ENCODE measurements at regions not wholly inside any gene's neighbourhood (a gene's known extent, or its start where the extent isn't known, plus 50 kb on each side); places are given as distances from the start of the nearest gene placed in this dataset.

DNA sequence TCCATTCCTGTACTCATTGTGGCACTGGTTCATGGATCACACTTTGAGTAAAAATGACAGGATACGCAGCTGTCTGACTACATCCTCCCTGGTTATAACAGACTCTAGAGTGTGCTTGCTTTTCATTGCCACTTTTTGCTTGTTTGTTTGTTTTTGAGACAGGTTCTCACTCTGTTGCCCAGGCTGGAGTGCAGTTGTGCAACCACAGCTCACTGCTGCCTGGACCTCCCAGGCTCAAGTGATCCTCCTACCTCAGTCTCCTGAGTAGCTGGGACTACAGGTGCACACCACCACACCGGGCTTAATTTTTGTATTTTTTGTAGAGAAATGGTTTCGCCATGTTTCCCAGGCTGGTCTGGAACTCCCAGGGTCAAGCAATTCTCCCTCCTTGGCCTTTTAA lies 89.3 kb upstream of the ROBO2 start:
- TF ChIP-seq ZNF121 (tag by site-specific recombination; IDR thresholded peaks at IDR 0.05) (no peak), ZFP69B (tag by site-specific recombination; IDR thresholded peaks at IDR 0.05) (no peak), CTCF (tag by site-specific recombination; IDR thresholded peaks at IDR 0.05) (no peak), ZBTB7A (tag by site-specific recombination; IDR thresholded peaks at IDR 0.05; ENCODE audit: low read depth) (no peak), ZFP37 (tag by site-specific recombination; IDR thresholded peaks at IDR 0.05) (no peak), YY1 (tag by site-specific recombination; IDR thresholded peaks at IDR 0.05) (no peak)
- TF ChIP-seq, protein P1, sequence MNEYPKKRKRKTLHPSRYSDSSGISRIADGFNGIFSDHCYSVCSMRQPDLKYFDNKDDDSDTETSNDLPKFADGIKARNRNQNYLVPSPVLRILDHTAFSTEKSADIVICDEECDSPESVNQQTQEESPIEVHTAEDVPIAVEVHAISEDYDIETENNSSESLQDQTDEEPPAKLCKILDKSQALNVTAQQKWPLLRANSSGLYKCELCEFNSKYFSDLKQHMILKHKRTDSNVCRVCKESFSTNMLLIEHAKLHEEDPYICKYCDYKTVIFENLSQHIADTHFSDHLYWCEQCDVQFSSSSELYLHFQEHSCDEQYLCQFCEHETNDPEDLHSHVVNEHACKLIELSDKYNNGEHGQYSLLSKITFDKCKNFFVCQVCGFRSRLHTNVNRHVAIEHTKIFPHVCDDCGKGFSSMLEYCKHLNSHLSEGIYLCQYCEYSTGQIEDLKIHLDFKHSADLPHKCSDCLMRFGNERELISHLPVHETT (tag by site-specific recombination; IDR thresholded peaks at IDR 0.05): no peak
